IPS DF 4.7 (cell line): ENCODE measurements at regions not wholly inside any gene's neighbourhood (a gene's known extent, or its start where the extent isn't known, plus 50 kb on each side); places are given as distances from the start of the nearest gene placed in this dataset.

Experiments used
- DNase-seq: peaks from one replicate; pipeline ENCODE4 v3.0.0-alpha.2; 2013; ENCODE audit warnings: low spot score; ENCODE audit errors: extremely low read depth

- no peak for DNase-seq
Observed at GRCh38 chr7:135831455-135832195, 83.0 kb upstream of the FAM180A start.

- DNase-seq, result no peak
Observed at GRCh38 chr7:135828604-135829003, 80.0 kb upstream of the FAM180A start.

- DNase-seq, result no peak
Observed at GRCh38 chr7:135827391-135827790, 78.8 kb upstream of the FAM180A start.

GRCh38 chr7:135825406-135825805, 76.8 kb upstream of the FAM180A start:
- no peak for DNase-seq

- DNase-seq, result no peak
Observed at GRCh38 chr7:135822376-135822775, 73.8 kb upstream of the FAM180A start.

- no peak for DNase-seq
Observed at GRCh38 chr7:135817583-135817982, 69.0 kb upstream of the FAM180A start.

- DNase-seq, result no peak
Observed at GRCh38 chr7:135815033-135815432, 66.4 kb upstream of the FAM180A start.

GRCh38 chr7:135812148-135812547, 63.5 kb upstream of the FAM180A start:
- DNase-seq, result no peak

GRCh38 chr7:135811506-135811905, 62.9 kb upstream of the FAM180A start:
- DNase-seq, result no peak

GRCh38 chr7:135808206-135808605, 59.6 kb upstream of the FAM180A start:
- DNase-seq, result no peak

- no peak for DNase-seq
Observed at GRCh38 chr7:135803143-135803542, 54.5 kb upstream of the FAM180A start.

GRCh38 chr7:135802697-135803096, 54.1 kb upstream of the FAM180A start:
- no peak for DNase-seq

GRCh38 chr7:135801877-135802276, 53.3 kb upstream of the FAM180A start:
- no peak for DNase-seq

- DNase-seq, result peak; percentile 56
Observed at GRCh38 chr7:135801045-135801693, 52.6 kb upstream of the FAM180A start.

GRCh38 chr7:135800560-135800959, 51.9 kb upstream of the FAM180A start:
- DNase-seq, result peak; percentile 19

- no peak for DNase-seq
Observed at GRCh38 chr7:135799881-135800280, 51.3 kb upstream of the FAM180A start.
